Panc1 (cell line): ENCODE measurements at regions not wholly inside any gene's neighbourhood (a gene's known extent, or its start where the extent isn't known, plus 50 kb on each side); places are given as distances from the start of the nearest gene placed in this dataset.

ENCODE experiments used
- CTCF ChIP-seq: fragments of 450-650 bp; IDR thresholded peaks from 2 replicates; pipeline ENCODE4 v1.5.1; 2017; ENCODE audit warnings: mild to moderate bottlenecking
- POLR2AphosphoS5 ChIP-seq: IDR thresholded peaks from 2 replicates; pipeline ENCODE4 v1.6.1; 2012; ENCODE audit warnings: mild to moderate bottlenecking, low read depth, low read length, moderate library complexity
- SIN3A ChIP-seq: IDR thresholded peaks from 2 replicates; pipeline ENCODE4 v1.6.1; 2012; ENCODE audit warnings: low read depth, mild to moderate bottlenecking, low read length, moderate library complexity, borderline replicate concordance; ENCODE audit not compliant: insufficient read depth
- TCF7L2 ChIP-seq: IDR thresholded peaks from 2 replicates; pipeline ENCODE4 v1.6.1; 2011; ENCODE audit warnings: mild to moderate bottlenecking, low read depth, low read length, inconsistent platforms

GRCh38 chr14:71625175-71625574, 307.1 kb upstream of the RGS6 start:
- TF ChIP-seq CTCF, result no peak
- TF ChIP-seq TCF7L2, result no peak
- no peak for TF ChIP-seq POLR2AphosphoS5
- no peak for TF ChIP-seq SIN3A
